ENCODE measurements at regions not wholly inside any gene's neighbourhood (a gene's known extent, or its start where the extent isn't known, plus 50 kb on each side); places are given as distances from the start of the nearest gene placed in this dataset.
"Not testable (repeated sequence)": the region's sequence is repeated elsewhere in the genome, so short reads cannot be mapped to it uniquely, and the experiment has no call there.

DNA sequence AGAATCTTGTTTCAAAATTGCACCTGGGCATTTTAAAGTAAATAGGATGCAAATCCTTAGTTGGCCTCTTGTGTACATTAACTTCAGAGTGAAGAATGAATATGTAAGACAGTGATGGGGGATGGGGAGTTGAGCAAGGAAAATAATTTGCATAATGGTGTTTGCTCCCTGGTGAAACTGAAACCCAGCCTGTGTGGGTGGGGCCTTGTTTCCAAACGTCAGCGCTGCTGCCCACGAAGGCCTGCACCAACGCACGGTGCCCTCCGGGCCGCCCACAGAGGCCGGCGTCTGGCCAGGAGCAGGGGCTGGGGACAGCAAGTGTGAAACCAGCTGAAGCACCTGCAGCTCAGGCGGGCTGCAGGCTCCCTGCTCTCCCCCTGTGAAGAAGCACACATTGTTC lies 262.0 kb upstream of the PLGLB2 start:
- not testable (repeated sequence) for DNase-seq

GRCh38 chr2:87486413-87486812 lies 261.5 kb upstream of the PLGLB2 start:
- DNase-seq = not testable (repeated sequence)

GRCh38 chr2:87488021-87488420 lies 259.9 kb upstream of the PLGLB2 start:
- not testable (repeated sequence) for DNase-seq

- DNase-seq = not testable (repeated sequence)
Observed at GRCh38 chr2:87488991-87489390, 258.9 kb upstream of the PLGLB2 start.

GRCh38 chr2:87494846-87495245 lies 253.0 kb upstream of the PLGLB2 start:
- DNase-seq = not testable (repeated sequence)

- DNase-seq = not testable (repeated sequence)
Observed at GRCh38 chr2:87495455-87495854, 252.4 kb upstream of the PLGLB2 start.

- not testable (repeated sequence) for DNase-seq
Observed at GRCh38 chr2:87496036-87497006, 251.6 kb upstream of the PLGLB2 start.

- DNase-seq = not testable (repeated sequence)
Observed at GRCh38 chr2:87497135-87497534, 250.8 kb upstream of the PLGLB2 start.

DNA sequence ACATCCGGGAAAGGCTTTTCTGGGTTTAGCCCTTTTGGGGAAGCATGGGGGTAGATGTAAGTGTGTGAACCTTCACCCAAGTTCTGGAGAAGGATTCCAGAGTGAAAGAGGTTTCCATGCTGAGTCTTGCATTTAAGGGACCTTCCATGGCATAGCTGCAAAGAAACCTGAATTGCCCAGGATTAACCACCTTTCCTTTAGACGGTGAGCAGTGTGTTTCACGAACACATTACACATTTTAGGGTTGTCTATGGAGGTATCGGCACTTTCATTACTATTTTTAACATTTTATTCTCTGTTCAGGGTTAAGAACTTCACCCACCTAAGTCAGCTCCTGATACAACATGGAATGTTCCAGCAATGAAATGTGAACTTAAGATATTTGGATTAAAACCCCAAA lies 250.2 kb upstream of the PLGLB2 start:
- not testable (repeated sequence) for DNase-seq

DNA sequence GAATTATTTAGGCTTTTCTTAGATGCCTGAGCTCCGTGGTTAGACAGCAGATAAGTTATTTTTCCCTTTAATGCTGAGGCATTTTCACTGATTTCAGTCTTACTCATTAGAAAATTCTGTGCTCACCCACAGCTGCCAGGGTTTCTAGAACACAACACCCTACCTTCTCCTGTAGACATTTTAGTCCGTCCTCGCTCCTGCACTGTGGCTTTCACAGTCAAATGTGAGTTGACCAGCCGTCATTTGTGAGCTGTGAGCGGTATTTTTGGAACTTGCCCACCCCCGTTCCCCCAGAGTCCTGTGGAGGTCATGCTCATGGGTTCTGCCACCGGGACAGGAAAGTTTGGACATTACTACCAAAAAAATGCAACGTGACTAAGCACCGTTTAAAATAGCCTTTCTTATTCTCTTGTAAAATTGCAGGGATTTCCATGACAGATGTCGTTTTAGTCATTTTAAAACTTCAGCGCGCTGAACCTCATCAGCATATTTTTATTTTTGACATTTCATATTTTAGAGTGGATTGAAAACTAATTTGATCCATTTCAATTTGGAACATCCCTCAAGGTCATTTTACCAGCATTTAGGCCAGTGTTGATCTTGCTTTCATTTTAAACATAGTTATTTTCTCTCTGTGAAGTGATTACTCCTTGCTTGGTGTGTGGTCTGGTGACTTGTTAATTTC lies 249.6 kb upstream of the PLGLB2 start:
- DNase-seq = not testable (repeated sequence)

GRCh38 chr2:87498854-87499238 lies 249.0 kb upstream of the PLGLB2 start:
- DNase-seq = not testable (repeated sequence)

- not testable (repeated sequence) for DNase-seq
Observed at GRCh38 chr2:87499860-87500259, 248.0 kb upstream of the PLGLB2 start.

- DNase-seq = not testable (repeated sequence)
Observed at GRCh38 chr2:87500421-87500820, 247.5 kb upstream of the PLGLB2 start.

DNA sequence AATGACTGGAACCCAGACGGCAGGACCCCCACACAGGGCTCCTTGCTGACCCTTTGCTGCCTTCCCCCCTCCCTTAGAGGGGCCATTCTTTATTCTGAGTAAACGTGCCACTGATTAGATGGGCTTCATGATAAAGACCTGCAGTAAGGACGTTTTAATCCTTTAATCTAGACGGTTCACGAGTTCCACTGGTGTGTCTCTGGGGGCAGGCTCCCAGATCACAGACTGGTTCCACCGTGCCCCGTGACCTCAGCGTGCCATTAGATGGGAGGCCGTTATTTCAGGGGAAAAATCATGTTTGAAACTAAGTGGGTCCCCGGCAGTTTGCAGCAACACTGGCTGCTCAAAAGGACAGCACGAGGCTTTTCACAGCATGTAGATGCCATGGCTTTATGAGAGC lies 246.9 kb upstream of the PLGLB2 start:
- DNase-seq = not testable (repeated sequence)

DNA sequence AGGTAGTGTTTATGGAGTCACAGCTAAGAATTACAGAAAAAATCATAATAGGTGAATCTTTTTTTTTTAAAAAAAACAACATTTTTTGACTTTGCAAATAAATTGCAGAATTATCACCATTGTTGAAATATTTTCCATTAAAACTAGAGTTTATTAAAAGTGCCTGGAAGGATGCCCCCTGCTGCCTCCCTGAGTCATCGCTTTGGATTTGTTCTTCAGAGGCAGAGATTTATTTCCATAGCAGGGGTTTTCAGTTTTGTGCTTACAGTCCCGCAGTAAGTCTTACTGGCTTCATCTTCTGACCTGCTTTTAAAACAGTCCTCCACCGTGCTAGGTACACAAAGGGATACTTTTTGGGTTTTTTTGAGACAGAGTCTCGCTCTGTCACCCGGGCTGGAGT lies 244.9 kb upstream of the PLGLB2 start:
- not testable (repeated sequence) for DNase-seq

DNA sequence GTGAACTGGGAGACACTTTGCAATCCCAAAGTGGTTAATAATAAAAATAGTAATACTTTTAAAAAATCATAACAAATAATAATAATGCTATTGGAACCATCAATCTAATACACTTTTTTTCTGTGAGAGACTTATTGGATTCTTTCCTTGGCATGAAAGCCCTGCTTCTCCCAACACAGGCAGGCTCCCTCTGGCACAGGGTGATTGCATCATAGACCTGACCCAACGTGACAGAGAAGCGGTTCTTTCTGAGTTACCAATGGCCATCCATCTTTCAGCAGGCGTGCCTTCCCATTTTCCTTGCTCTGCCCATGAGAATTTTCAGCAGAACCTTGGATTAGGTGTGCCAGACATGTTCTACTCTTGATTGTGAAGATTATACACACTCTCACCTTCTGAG lies 242.6 kb upstream of the PLGLB2 start:
- DNase-seq = not testable (repeated sequence)

DNA sequence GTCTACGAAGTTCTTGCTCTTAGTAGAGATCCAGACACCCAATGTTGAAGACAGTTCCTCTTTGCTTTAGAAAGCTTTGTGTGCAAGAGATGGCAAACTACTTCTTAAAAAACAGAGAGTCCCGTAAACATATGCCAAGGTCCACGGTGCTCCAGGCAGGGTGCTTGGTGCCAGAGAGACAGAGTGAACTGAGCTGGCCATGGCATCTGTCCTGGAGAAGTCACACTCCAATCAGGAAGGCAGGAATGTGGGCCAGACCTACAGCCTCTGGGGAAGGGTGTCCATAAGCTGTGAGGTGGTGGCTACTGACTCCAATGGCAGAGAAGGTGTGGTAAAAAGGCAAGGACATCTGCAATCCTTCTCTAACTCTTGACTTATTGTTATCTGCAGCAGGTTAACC lies 242.0 kb upstream of the PLGLB2 start:
- not testable (repeated sequence) for DNase-seq

DNA sequence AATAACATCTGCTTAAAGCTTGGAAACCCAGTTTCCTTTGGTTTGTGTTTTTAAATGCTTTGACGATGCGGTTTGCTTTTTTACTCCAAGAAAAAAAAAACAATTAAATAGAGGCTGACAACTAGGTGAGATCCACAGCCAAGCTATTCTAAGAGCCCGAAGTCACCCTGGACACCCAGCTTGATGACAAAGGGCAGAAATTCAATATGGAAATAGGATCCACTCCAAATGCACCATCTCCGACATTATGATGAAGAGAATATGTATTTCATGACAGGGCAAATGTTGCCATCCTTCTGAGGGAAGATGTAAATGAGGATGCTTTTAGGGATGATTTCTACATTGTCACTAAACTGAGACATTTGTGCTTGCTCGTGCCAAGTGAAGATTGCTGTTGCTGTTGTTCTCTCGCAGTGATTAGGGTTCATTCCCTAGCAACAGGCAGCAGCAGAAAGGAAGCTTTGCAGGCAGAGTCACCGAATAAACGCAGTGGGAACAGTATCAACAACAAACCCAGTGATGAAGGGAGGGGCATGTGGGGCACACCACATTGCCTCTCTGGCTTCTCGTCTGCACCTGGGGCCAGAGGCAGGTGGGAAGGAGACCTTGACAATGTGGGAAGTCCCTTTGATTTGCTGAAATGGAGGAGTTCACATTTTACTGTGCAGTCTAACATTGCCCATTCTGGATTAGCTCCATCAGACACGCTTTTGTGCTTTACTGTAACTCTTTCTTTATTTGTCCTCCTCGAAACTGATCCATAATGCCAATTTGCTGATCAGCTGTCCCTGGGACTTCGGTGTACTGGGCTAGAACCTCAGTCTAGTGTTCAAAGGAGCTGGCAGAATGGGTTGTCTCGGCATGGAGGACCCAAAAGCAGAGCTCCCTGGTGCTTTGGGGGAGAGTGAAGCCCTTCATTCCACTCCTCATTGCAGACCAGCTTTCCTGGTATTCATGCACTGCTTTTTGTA lies 240.2 kb upstream of the PLGLB2 start:
- not testable (repeated sequence) for DNase-seq

DNA sequence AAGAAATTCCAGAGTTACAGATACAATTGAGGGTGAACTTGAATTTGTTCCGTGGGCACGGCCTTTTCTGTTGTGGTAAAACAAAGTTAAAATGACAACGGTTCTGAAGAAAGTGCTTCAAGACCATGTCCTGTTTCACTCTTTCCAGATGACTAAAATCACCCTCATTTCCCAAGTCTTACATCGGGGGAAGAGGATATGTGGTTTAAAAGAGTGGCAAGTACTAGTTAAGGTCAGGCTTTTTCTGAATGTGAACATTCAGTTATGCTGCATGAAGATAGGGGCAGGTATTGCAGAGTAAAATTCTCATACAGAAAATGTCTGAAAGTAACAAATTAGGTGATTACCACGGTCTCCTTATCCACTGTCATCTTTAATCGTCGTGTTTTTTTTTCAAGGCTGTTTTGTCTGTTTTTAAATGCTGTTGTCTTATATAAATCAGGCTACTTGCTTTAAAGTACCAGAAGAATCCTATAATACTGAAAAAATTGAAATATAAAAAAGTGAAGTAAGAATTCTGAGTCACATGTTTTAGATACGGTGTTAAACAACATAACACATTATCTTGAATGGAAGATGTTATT lies 236.6 kb upstream of the PLGLB2 start:
- DNase-seq = not testable (repeated sequence)

DNA sequence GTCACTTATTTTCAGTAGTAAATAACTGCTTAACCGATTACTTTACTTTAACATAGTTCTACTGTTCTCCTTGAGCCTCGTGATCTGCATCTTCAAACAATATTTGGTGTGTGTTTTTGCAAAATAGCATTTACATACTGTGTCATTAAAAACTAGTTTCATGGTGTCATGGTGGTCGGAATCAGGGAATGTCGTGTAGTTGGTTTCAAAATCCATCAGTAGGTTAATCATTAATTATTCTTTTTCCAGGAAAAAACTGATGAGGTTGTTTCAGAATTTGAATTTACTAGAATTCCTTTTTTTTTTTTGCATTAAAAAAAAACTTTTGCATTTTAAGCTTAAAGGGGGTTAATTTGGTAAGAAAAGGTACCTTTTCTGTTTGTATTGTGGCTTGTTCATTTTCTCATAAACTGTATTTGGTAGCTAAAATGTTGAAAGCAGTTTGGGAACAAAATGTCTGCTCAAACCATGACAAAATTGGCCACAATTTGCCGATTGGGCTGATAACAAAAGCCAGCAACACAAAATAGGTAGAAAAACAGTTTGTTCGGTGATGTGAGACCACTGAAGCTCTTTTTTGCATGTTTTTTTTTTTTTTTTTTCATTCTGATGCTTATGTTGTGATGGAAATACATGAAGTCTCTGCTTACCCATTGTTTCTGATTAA lies 234.9 kb upstream of the PLGLB2 start:
- not testable (repeated sequence) for DNase-seq

DNA sequence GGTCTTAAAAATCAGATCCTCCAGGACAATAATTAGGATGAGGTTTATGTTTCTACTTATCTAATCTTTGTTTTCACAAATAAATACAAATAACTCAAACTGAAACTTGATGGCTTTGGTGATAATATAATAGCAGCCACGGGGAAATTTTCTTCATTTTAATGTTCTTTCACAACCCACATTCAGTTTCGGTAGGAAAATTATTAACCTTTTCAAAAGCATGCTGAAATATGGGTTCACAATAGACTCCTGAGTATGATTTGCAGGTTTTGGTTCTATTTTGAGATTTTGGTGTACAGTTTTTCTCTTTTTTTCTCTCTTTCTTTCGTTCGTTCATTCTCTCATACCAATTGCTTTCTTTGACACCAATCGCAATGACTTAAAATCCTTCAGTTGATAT lies 233.9 kb upstream of the PLGLB2 start:
- DNase-seq = not testable (repeated sequence)
